ENCODE measurements at regions not wholly inside any gene's neighbourhood (a gene's known extent, or its start where the extent isn't known, plus 50 kb on each side); places are given as distances from the start of the nearest gene placed in this dataset.

GRCh38 chr6:28711788-28712341 lies 186.2 kb downstream of the GPX5 start:
- H3K4me3 ChIP-seq (replicated peaks; ENCODE audit: low read depth, low read length), result no peak overlapping the region
- no peak for TF ChIP-seq CTCF (IDR thresholded peaks at IDR 0.05; ENCODE audit: low read length, missing control alignments)
- DNase-seq (ENCODE audit: low read depth), result no peak

- TF ChIP-seq CTCF (IDR thresholded peaks at IDR 0.05; ENCODE audit: low read length, missing control alignments), result no peak
- H3K4me3 ChIP-seq (replicated peaks; ENCODE audit: low read depth, low read length), result no peak overlapping the region
- DNase-seq (ENCODE audit: low read depth), result no peak
These were observed 187.3 kb downstream of the GPX5 start for GRCh38 chr6:28712982-28713381.

- H3K4me3 ChIP-seq (replicated peaks; ENCODE audit: low read depth, low read length), result no peak overlapping the region
- DNase-seq (ENCODE audit: low read depth), result no peak
- TF ChIP-seq CTCF (IDR thresholded peaks at IDR 0.05; ENCODE audit: low read length, missing control alignments), result no peak
These were observed 193.7 kb downstream of the GPX5 start for GRCh38 chr6:28719275-28719940.

- H3K4me3 ChIP-seq (replicated peaks; ENCODE audit: low read depth, low read length), result no peak overlapping the region
- no peak for DNase-seq (ENCODE audit: low read depth)
- no peak for TF ChIP-seq CTCF (IDR thresholded peaks at IDR 0.05; ENCODE audit: low read length, missing control alignments)
These were observed 194.9 kb downstream of the GPX5 start for GRCh38 chr6:28720357-28721231.

- H3K4me3 ChIP-seq (replicated peaks; ENCODE audit: low read depth, low read length), result no peak overlapping the region
- no peak for DNase-seq (ENCODE audit: low read depth)
- no peak for TF ChIP-seq CTCF (IDR thresholded peaks at IDR 0.05; ENCODE audit: low read length, missing control alignments)
These were observed 195.7 kb downstream of the GPX5 start for GRCh38 chr6:28721372-28721771.

- TF ChIP-seq CTCF (IDR thresholded peaks at IDR 0.05; ENCODE audit: low read length, missing control alignments), result no peak
- DNase-seq (ENCODE audit: low read depth), result no peak
- H3K4me3 ChIP-seq (replicated peaks; ENCODE audit: low read depth, low read length), result no peak overlapping the region
These were observed 198.7 kb downstream of the GPX5 start for GRCh38 chr6:28724395-28724794.

All from fibroblast of pulmonary artery (primary cell).